Chondrocyte (in vitro differentiated cells): ENCODE measurements at regions not wholly inside any gene's neighbourhood (a gene's known extent, or its start where the extent isn't known, plus 50 kb on each side); places are given as distances from the start of the nearest gene placed in this dataset.

Source experiments
- DNase-seq: peaks from one replicate; pipeline ENCODE4 v3.0.0; 2021; ENCODE audit warnings: mixed read lengths, low spot score
- H3K27ac Mint-ChIP-seq: one replicate; pipeline ENCODE4 v1.8.0; 2021; ENCODE audit warnings: mild to moderate bottlenecking, moderate library complexity, mixed read lengths; ENCODE audit not compliant: unreplicated experiment
- H3K27me3 Mint-ChIP-seq: 2 replicates; pipeline ENCODE4 v1.8.0; 2021; ENCODE audit warnings: low read depth, mixed read lengths
- H3K36me3 Mint-ChIP-seq: 2 replicates; pipeline ENCODE4 v1.8.0; 2021; ENCODE audit warnings: low read depth, mixed read lengths
- H3K4me1 Mint-ChIP-seq: 2 replicates; pipeline ENCODE4 v1.8.0; 2021; ENCODE audit warnings: low read depth, mild to moderate bottlenecking, mixed read lengths
- H3K4me3 Mint-ChIP-seq: one replicate; pipeline ENCODE4 v1.8.0; 2021; ENCODE audit warnings: mild to moderate bottlenecking, moderate library complexity, mixed read lengths; ENCODE audit not compliant: unreplicated experiment
- H3K9me3 Mint-ChIP-seq: 2 replicates; pipeline ENCODE4 v1.8.0; 2021; ENCODE audit warnings: low read depth, mixed read lengths
- TF ChIP-seq, protein P1 (sequence below): fragments of 200-600 bp; sonication (generic); IDR thresholded peaks from 2 replicates; pipeline ENCODE4 v1.5.0; 2021; ENCODE audit warnings: antibody characterized with exemption, mild to moderate bottlenecking, moderate library complexity

- Mint-ChIP-seq H3K9me3 (peaks cover 8% of the 10 kb centered on the region), H3K36me3 (peaks cover 4% of the 10 kb centered on the region), H3K4me1 (peaks cover 59% of the 10 kb centered on the region), H3K4me3 (no peak overlapping the region), H3K27ac (peak overlapping the region; percentile 28), H3K27me3 (no peaks in the 10 kb centered on the region)
- TF ChIP-seq, protein P1, sequence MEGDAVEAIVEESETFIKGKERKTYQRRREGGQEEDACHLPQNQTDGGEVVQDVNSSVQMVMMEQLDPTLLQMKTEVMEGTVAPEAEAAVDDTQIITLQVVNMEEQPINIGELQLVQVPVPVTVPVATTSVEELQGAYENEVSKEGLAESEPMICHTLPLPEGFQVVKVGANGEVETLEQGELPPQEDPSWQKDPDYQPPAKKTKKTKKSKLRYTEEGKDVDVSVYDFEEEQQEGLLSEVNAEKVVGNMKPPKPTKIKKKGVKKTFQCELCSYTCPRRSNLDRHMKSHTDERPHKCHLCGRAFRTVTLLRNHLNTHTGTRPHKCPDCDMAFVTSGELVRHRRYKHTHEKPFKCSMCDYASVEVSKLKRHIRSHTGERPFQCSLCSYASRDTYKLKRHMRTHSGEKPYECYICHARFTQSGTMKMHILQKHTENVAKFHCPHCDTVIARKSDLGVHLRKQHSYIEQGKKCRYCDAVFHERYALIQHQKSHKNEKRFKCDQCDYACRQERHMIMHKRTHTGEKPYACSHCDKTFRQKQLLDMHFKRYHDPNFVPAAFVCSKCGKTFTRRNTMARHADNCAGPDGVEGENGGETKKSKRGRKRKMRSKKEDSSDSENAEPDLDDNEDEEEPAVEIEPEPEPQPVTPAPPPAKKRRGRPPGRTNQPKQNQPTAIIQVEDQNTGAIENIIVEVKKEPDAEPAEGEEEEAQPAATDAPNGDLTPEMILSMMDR: no peak
- no peak for DNase-seq
Observed at GRCh38 chr6:168959696-168960095, 293.9 kb downstream of the THBS2 start.

- DNase-seq: no peak
- peak overlapping the region; percentile 13 for H3K4me3 Mint-ChIP-seq
- peak overlapping the region; percentile 94 for H3K27ac Mint-ChIP-seq
- peaks cover 4% of the 10 kb centered on the region for H3K36me3 Mint-ChIP-seq
- TF ChIP-seq, protein P1: peak; percentile 98
- peaks cover 44% of the 10 kb centered on the region for H3K4me1 Mint-ChIP-seq
- H3K9me3 Mint-ChIP-seq: peaks cover 8% of the 10 kb centered on the region
- H3K27me3 Mint-ChIP-seq: no peaks in the 10 kb centered on the region
Observed at GRCh38 chr6:168956884-168957730, 296.5 kb downstream of the THBS2 start.

DNA sequence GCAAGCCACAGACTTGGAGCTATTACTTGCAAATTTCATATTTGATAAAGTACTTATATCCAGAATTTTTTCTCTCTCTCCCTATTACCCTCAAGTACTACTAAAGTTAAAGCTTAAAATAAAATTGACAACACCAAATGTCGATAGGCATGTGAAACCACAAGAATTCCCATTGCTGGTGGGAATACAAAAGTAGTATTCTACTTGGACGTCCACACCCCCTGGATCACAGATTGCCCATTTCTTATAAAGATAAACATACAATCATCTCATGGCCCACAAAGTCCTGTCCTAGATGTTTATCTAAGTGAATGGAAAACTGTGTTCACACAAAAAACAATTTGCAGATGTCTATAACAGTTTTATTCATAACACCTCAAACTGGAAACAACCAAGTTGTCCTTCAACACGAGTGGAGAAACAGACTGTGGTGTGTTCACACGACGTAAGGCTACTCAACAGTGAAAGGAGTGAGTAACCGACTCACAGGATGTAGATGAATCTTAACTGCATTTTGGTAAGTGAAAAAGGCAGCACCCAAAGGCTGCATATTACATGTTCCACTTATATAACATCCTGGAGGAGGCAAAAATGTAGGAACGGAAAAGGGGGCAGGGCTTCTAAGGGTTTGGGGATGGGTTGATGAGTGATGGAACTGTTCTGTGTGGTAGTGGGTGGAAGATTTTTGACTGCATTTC lies 297.4 kb downstream of the THBS2 start:
- TF ChIP-seq, protein P1: no peak
- Mint-ChIP-seq H3K9me3 (peaks cover 8% of the 10 kb centered on the region), H3K36me3 (peaks cover 2% of the 10 kb centered on the region), H3K27ac (peak overlapping the region; percentile 94), H3K4me1 (peaks cover 44% of the 10 kb centered on the region), H3K27me3 (no peaks in the 10 kb centered on the region), H3K4me3 (peak overlapping the region; percentile 13)
- no peak for DNase-seq

DNA sequence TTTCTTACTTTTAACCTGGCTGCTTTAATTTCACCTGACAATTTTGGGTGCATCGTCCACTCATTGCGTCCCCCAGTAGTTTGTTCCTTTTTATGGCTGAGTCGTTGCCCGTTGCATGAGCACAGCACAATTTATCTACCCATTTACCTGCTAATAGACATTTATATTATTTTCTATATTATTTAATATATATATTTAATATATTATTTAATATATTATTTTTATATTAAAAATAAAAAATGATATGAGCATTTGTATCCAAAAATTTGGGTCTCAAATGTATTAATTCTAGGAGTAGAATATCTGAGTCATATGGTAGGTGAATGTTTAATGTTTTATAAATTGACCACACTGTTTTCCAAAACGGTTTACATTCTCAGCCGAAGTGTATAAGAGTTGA lies 300.2 kb downstream of the THBS2 start:
- no peak for DNase-seq
- H3K27ac Mint-ChIP-seq: no peak overlapping the region
- TF ChIP-seq, protein P1: no peak
- peaks cover 46% of the 10 kb centered on the region for H3K4me1 Mint-ChIP-seq
- H3K9me3 Mint-ChIP-seq: peaks cover 8% of the 10 kb centered on the region
- H3K27me3 Mint-ChIP-seq: no peaks in the 10 kb centered on the region
- no peaks in the 10 kb centered on the region for H3K36me3 Mint-ChIP-seq
- H3K4me3 Mint-ChIP-seq: no peak overlapping the region

DNA sequence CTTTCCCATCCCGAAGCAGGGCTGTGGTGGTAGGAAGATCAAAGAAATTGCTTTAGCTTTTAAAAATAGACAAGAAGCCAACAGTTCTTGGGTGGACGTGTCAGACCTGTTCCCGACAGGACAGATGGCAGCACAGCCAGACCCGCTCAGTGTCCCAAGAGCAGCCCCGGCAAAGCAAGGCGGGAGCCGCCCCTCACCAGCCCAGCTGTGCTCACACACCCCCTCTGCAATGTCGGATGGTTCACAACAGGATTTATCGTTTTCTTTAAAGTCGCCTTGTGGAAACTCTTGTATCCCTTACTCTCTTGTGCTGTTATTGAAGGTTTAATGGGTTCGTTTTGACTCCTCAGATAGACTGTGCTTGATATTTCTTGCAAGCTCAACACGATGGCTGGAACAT lies 302.4 kb downstream of the THBS2 start:
- Mint-ChIP-seq H3K36me3 (no peaks in the 10 kb centered on the region), H3K27ac (no peak overlapping the region), H3K4me3 (no peak overlapping the region), H3K9me3 (no peaks in the 10 kb centered on the region), H3K4me1 (peaks cover 25% of the 10 kb centered on the region), H3K27me3 (peaks cover 11% of the 10 kb centered on the region)
- DNase-seq: no peak
- TF ChIP-seq, protein P1: no peak
